ENCODE measurements at regions not wholly inside any gene's neighbourhood (a gene's known extent, or its start where the extent isn't known, plus 50 kb on each side); places are given as distances from the start of the nearest gene placed in this dataset.

- no peak overlapping the region for H3K4me3 ChIP-seq (ENCODE audit: low read depth, low read length)
- TF ChIP-seq POLR2A (IDR thresholded peaks at IDR 0.05; ENCODE audit: extremely low read depth, insufficient read length) (no peak), MYC (IDR thresholded peaks at IDR 0.05; ENCODE audit: low read depth, low read length) (no peak), MAX (IDR thresholded peaks at IDR 0.05; ENCODE audit: low read depth, low read length) (no peak), CTCF (IDR thresholded peaks at IDR 0.05; ENCODE audit: low read depth, low read length) (no peak)
- DNase-seq (ENCODE audit: low read depth), result no peak
These were observed 66.6 kb upstream of the RND3 start for GRCh38 chr2:150554046-150554445.

GRCh38 chr2:150552041-150552820 is 64.8 kb upstream of the RND3 start:
- no peak for DNase-seq (ENCODE audit: low read depth)
- H3K4me3 ChIP-seq (ENCODE audit: low read depth, low read length), result no peak overlapping the region
- TF ChIP-seq MAX (IDR thresholded peaks at IDR 0.05; ENCODE audit: low read depth, low read length), result no peak
- no peak for TF ChIP-seq MYC (IDR thresholded peaks at IDR 0.05; ENCODE audit: low read depth, low read length)
- TF ChIP-seq CTCF (IDR thresholded peaks at IDR 0.05; ENCODE audit: low read depth, low read length), result no peak
- no peak for TF ChIP-seq POLR2A (IDR thresholded peaks at IDR 0.05; ENCODE audit: extremely low read depth, insufficient read length)

GRCh38 chr2:150549381-150549780 is 61.9 kb upstream of the RND3 start:
- no peak for DNase-seq (ENCODE audit: low read depth)
- TF ChIP-seq MAX (IDR thresholded peaks at IDR 0.05; ENCODE audit: low read depth, low read length), result no peak
- TF ChIP-seq POLR2A (IDR thresholded peaks at IDR 0.05; ENCODE audit: extremely low read depth, insufficient read length), result no peak
- no peak for TF ChIP-seq MYC (IDR thresholded peaks at IDR 0.05; ENCODE audit: low read depth, low read length)
- TF ChIP-seq CTCF (IDR thresholded peaks at IDR 0.05; ENCODE audit: low read depth, low read length), result no peak
- H3K4me3 ChIP-seq (ENCODE audit: low read depth, low read length), result no peak overlapping the region

GRCh38 chr2:150548527-150548926 is 61.1 kb upstream of the RND3 start:
- DNase-seq (ENCODE audit: low read depth), result peak; percentile 32
- no peak overlapping the region for H3K4me3 ChIP-seq (ENCODE audit: low read depth, low read length)
- TF ChIP-seq POLR2A (IDR thresholded peaks at IDR 0.05; ENCODE audit: extremely low read depth, insufficient read length) (no peak), CTCF (IDR thresholded peaks at IDR 0.05; ENCODE audit: low read depth, low read length) (peak; percentile 67)

GRCh38 chr2:150545916-150546315 is 58.4 kb upstream of the RND3 start:
- no peak for DNase-seq (ENCODE audit: low read depth)
- TF ChIP-seq CTCF (IDR thresholded peaks at IDR 0.05; ENCODE audit: low read depth, low read length) (no peak), POLR2A (IDR thresholded peaks at IDR 0.05; ENCODE audit: extremely low read depth, insufficient read length) (no peak), MAX (IDR thresholded peaks at IDR 0.05; ENCODE audit: low read depth, low read length) (no peak), MYC (IDR thresholded peaks at IDR 0.05; ENCODE audit: low read depth, low read length) (no peak)

More at GRCh38 chr2:150545916-150546315, 58.4 kb upstream of the RND3 start:
- H3K4me3 ChIP-seq (ENCODE audit: low read depth, low read length), result no peak overlapping the region

All from NB4 (cell line).